ENCODE measurements at regions not wholly inside any gene's neighbourhood (a gene's known extent, or its start where the extent isn't known, plus 50 kb on each side); places are given as distances from the start of the nearest gene placed in this dataset.

DNA sequence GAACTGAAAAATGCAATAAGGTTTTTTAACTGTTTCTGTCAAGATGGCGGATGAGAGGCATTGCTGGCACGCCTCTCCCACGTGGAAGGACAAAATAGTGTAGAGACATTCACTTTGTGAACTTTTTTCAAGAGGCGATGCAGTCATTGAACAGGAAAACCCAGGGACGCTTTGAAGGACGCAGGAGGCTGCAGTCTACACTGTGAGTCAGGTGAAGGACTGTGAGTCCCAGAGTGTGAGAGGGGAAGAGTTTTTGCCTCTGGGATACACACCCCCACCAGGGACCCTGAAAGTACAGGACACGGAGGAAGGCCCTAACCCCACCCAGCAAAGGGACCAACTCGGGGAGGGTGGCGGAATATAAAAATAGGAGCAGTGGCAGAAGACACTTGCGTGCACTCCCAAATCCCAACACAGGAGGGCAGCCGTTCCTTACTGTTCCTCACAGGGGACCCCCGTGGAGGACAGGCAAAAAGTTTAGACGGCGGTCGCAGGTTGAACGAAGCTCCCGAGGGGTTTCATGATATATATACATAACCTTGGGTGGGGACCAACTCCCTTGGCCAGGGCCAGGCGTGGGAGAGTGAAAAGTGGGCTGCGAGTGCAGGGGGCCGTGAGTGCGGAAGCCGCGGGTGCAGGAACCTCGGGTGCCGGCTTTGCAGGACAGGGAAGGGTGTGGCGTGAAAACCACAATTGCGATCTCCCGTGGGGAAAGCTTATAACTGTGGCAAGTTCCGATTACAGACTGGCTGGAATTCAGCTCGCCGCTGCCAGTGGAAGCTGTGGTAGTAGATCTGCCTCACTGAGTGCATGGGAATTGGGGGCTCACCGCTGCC is 82.0 kb upstream of the ALOX12 start:
- no peak for TF ChIP-seq ZNF70 (CRISPR knock-in tag; IDR thresholded peaks at IDR 0.05)
- no peak for TF ChIP-seq GLIS3 (CRISPR knock-in tag; IDR thresholded peaks at IDR 0.05)
- no peak for TF ChIP-seq PATZ1 (CRISPR knock-in tag; IDR thresholded peaks at IDR 0.05; ENCODE audit: borderline replicate concordance)
- no peak for TF ChIP-seq ZFP30 (CRISPR knock-in tag; IDR thresholded peaks at IDR 0.05)
- no peak for TF ChIP-seq BACH2 (CRISPR knock-in tag; IDR thresholded peaks at IDR 0.05; ENCODE audit: borderline replicate concordance)
- TF ChIP-seq CSRNP3 (CRISPR knock-in tag; IDR thresholded peaks at IDR 0.05) = no peak
- TF ChIP-seq CREB5 (CRISPR knock-in tag; IDR thresholded peaks at IDR 0.05; ENCODE audit: low read depth) = no peak
- no peak for TF ChIP-seq PPARA (CRISPR knock-in tag; IDR thresholded peaks at IDR 0.05; ENCODE audit: borderline replicate concordance)
- TF ChIP-seq RARB (CRISPR knock-in tag; IDR thresholded peaks at IDR 0.05) = no peak
- TF ChIP-seq, protein P1, sequence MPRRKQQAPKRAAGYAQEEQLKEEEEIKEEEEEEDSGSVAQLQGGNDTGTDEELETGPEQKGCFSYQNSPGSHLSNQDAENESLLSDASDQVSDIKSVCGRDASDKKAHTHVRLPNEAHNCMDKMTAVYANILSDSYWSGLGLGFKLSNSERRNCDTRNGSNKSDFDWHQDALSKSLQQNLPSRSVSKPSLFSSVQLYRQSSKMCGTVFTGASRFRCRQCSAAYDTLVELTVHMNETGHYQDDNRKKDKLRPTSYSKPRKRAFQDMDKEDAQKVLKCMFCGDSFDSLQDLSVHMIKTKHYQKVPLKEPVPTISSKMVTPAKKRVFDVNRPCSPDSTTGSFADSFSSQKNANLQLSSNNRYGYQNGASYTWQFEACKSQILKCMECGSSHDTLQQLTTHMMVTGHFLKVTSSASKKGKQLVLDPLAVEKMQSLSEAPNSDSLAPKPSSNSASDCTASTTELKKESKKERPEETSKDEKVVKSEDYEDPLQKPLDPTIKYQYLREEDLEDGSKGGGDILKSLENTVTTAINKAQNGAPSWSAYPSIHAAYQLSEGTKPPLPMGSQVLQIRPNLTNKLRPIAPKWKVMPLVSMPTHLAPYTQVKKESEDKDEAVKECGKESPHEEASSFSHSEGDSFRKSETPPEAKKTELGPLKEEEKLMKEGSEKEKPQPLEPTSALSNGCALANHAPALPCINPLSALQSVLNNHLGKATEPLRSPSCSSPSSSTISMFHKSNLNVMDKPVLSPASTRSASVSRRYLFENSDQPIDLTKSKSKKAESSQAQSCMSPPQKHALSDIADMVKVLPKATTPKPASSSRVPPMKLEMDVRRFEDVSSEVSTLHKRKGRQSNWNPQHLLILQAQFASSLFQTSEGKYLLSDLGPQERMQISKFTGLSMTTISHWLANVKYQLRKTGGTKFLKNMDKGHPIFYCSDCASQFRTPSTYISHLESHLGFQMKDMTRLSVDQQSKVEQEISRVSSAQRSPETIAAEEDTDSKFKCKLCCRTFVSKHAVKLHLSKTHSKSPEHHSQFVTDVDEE (CRISPR knock-in tag; IDR thresholded peaks at IDR 0.05) = no peak
- no peak for TF ChIP-seq ISL1 (CRISPR knock-in tag; IDR thresholded peaks at IDR 0.05)
- no peak for TF ChIP-seq ARNTL (CRISPR knock-in tag; IDR thresholded peaks at IDR 0.05; ENCODE audit: borderline replicate concordance, low read depth)
- TF ChIP-seq TOX (CRISPR knock-in tag; IDR thresholded peaks at IDR 0.05; ENCODE audit: borderline replicate concordance) = no peak
- no peak for TF ChIP-seq ZFP3 (CRISPR knock-in tag; IDR thresholded peaks at IDR 0.05)

Data from SK-N-SH treated with all-trans-retinoic acid at 6 μM for 48 hours (cell line).